NB4 (cell line): ENCODE measurements at regions not wholly inside any gene's neighbourhood (a gene's known extent, or its start where the extent isn't known, plus 50 kb on each side); places are given as distances from the start of the nearest gene placed in this dataset.

Experiments used
- CTCF ChIP-seq: IDR thresholded peaks from one replicate; pipeline ENCODE4 v1.5.1; 2012; ENCODE audit warnings: low read depth, low read length
- MAX ChIP-seq: IDR thresholded peaks from 2 replicates; pipeline ENCODE4 v1.6.1; 2011; ENCODE audit warnings: low read depth, low read length
- POLR2A ChIP-seq: IDR thresholded peaks from 2 replicates; pipeline ENCODE4 v1.6.1; 2011; ENCODE audit warnings: mild to moderate bottlenecking; ENCODE audit not compliant: insufficient read length; ENCODE audit errors: extremely low read depth

GRCh38 chr10:61822781-61823230 lies 78.7 kb upstream of the ARID5B start:
- TF ChIP-seq CTCF: no peak
- TF ChIP-seq POLR2A: no peak
- no peak for TF ChIP-seq MAX
